ENCODE measurements at regions not wholly inside any gene's neighbourhood (a gene's known extent, or its start where the extent isn't known, plus 50 kb on each side); places are given as distances from the start of the nearest gene placed in this dataset.

DNA sequence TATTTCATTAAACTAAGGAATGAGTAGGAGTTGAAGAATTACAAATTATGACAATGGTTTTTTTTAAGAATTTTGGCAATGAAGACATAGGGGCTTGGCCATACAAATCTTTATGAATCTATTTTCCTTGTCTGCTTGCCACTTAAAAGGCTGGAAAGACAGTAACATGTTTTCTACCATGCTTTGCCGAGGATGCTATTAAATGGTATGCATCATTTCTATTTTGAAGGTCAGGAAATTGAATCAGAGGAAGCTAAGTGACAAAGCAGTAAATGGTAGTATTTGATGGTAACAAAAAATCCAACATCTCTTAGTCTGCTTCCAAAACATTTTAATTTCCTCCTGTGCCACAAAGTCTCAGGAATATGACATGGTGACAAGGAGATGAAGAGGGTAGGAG, 287.2 kb downstream of the RFPL4B start:
- TF ChIP-seq EP300 (IDR thresholded peaks at IDR 0.05; ENCODE audit: borderline replicate concordance in 1 of 2, low read depth in 1 of 2, low read length in 1 of 2) (no peak), MXI1 (IDR thresholded peaks at IDR 0.05; ENCODE audit: low read depth, low read length) (no peak)
- TF ChIP-seq, protein P1, sequence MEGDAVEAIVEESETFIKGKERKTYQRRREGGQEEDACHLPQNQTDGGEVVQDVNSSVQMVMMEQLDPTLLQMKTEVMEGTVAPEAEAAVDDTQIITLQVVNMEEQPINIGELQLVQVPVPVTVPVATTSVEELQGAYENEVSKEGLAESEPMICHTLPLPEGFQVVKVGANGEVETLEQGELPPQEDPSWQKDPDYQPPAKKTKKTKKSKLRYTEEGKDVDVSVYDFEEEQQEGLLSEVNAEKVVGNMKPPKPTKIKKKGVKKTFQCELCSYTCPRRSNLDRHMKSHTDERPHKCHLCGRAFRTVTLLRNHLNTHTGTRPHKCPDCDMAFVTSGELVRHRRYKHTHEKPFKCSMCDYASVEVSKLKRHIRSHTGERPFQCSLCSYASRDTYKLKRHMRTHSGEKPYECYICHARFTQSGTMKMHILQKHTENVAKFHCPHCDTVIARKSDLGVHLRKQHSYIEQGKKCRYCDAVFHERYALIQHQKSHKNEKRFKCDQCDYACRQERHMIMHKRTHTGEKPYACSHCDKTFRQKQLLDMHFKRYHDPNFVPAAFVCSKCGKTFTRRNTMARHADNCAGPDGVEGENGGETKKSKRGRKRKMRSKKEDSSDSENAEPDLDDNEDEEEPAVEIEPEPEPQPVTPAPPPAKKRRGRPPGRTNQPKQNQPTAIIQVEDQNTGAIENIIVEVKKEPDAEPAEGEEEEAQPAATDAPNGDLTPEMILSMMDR (IDR thresholded peaks at IDR 0.05): no peak
- TF ChIP-seq, protein P2, sequence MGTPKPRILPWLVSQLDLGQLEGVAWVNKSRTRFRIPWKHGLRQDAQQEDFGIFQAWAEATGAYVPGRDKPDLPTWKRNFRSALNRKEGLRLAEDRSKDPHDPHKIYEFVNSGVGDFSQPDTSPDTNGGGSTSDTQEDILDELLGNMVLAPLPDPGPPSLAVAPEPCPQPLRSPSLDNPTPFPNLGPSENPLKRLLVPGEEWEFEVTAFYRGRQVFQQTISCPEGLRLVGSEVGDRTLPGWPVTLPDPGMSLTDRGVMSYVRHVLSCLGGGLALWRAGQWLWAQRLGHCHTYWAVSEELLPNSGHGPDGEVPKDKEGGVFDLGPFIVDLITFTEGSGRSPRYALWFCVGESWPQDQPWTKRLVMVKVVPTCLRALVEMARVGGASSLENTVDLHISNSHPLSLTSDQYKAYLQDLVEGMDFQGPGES (IDR thresholded peaks at IDR 0.05; ENCODE audit: low read depth, low read length): no peak
- TF ChIP-seq, protein P3, sequence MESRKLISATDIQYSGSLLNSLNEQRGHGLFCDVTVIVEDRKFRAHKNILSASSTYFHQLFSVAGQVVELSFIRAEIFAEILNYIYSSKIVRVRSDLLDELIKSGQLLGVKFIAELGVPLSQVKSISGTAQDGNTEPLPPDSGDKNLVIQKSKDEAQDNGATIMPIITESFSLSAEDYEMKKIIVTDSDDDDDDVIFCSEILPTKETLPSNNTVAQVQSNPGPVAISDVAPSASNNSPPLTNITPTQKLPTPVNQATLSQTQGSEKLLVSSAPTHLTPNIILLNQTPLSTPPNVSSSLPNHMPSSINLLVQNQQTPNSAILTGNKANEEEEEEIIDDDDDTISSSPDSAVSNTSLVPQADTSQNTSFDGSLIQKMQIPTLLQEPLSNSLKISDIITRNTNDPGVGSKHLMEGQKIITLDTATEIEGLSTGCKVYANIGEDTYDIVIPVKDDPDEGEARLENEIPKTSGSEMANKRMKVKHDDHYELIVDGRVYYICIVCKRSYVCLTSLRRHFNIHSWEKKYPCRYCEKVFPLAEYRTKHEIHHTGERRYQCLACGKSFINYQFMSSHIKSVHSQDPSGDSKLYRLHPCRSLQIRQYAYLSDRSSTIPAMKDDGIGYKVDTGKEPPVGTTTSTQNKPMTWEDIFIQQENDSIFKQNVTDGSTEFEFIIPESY (IDR thresholded peaks at IDR 0.05; ENCODE audit: borderline replicate concordance, low read depth): no peak

Data from SK-N-SH (cell line).